Gastroesophageal sphincter (tissue), 3 donors: ENCODE measurements at regions not wholly inside any gene's neighbourhood (a gene's known extent, or its start where the extent isn't known, plus 50 kb on each side); places are given as distances from the start of the nearest gene placed in this dataset.

Experiments used
- CTCF ChIP-seq, 4 experiments: fragments of 200-600 bp in 2 of 4; fragments of 450-650 bp in 2 of 4; sonication (generic) in 1 of 4; IDR thresholded peaks; one replicate each; pipeline ENCODE4 v1.5.1; 2017 to 2019; ENCODE audit warnings: antibody characterized with exemption in 4 of 4, mild to moderate bottlenecking in 2 of 4, moderate library complexity in 2 of 4
- POLR2A ChIP-seq, 2 donors: fragments of 450-650 bp; IDR thresholded peaks; one replicate each; pipeline ENCODE4 v1.6.1; 2017; ENCODE audit warnings: antibody characterized with exemption in 2 of 2, mild to moderate bottlenecking in 2 of 2, moderate library complexity in 1 of 2

- TF ChIP-seq POLR2A (IDR thresholded peaks at IDR 0.05) (no peak), CTCF (IDR thresholded peaks at IDR 0.05) (no peak)
Observed at GRCh38 chr4:136731025-136731424, 801.3 kb downstream of the PCDH18 start.
